ENCODE measurements at regions not wholly inside any gene's neighbourhood (a gene's known extent, or its start where the extent isn't known, plus 50 kb on each side); places are given as distances from the start of the nearest gene placed in this dataset.

- H3K4me1 ChIP-seq (ENCODE audit: control insufficient read depth in 2 of 3, insufficient read depth in 2 of 3, low read depth in 1 of 3, low read length in 3 of 3), result peaks cover 0 to 4% (median 3%) of the 10 kb centered on the region in 3 donors
- FAIRE-seq (no peak), DNase-seq (no peak)
- intact Hi-C loops (cut with DNase I), result no loop called here
- peaks cover 0 to 3% (median 0%) of the 10 kb centered on the region in 3 donors for H3K9me3 ChIP-seq (ENCODE audit: control insufficient read depth in 2 of 3, insufficient read depth in 1 of 3, low read length in 3 of 3)
- H3K27me3 ChIP-seq (ENCODE audit: control insufficient read depth, insufficient read depth, low read length), result no peaks in the 10 kb centered on the region
- H3K4me3 ChIP-seq (ENCODE audit: low read length in 3 of 3), result no peak overlapping the region
- no peak overlapping the region for H3K27ac ChIP-seq (ENCODE audit: low read depth in 2 of 2, low read length in 2 of 2)
- no peak overlapping the region for H3K9ac ChIP-seq (ENCODE audit: low read length in 3 of 3)
- H3K36me3 ChIP-seq (ENCODE audit: control insufficient read depth in 2 of 3, insufficient read depth in 3 of 3, low read length in 3 of 3), result no peaks in the 10 kb centered on the region
- no peak for TF ChIP-seq CTCF (IDR thresholded peaks at IDR 0.05; ENCODE audit: borderline replicate concordance, extremely low read depth, insufficient read depth)
These were observed 180.1 kb downstream of the ST6GAL2 start for GRCh38 chr2:106705877-106706276.

- H3K27ac ChIP-seq (ENCODE audit: low read depth in 2 of 2, low read length in 2 of 2), result no peak overlapping the region
- H3K36me3 ChIP-seq (ENCODE audit: control insufficient read depth in 2 of 3, insufficient read depth in 3 of 3, low read length in 3 of 3), result no peaks in the 10 kb centered on the region
- no peak overlapping the region for H3K4me3 ChIP-seq (ENCODE audit: low read length in 3 of 3)
- DNase-seq (no peak), FAIRE-seq (no peak)
- no peak for TF ChIP-seq CTCF (IDR thresholded peaks at IDR 0.05; ENCODE audit: borderline replicate concordance, extremely low read depth, insufficient read depth)
- no peaks in the 10 kb centered on the region for H3K27me3 ChIP-seq (ENCODE audit: control insufficient read depth, insufficient read depth, low read length)
- intact Hi-C loops (cut with DNase I), result no loop called here
- H3K4me1 ChIP-seq (ENCODE audit: control insufficient read depth in 2 of 3, insufficient read depth in 2 of 3, low read depth in 1 of 3, low read length in 3 of 3), result peaks cover 0 to 4% (median 3%) of the 10 kb centered on the region in 3 donors
- H3K9ac ChIP-seq (ENCODE audit: low read length in 3 of 3), result no peak overlapping the region
- peaks cover 0 to 3% (median 0%) of the 10 kb centered on the region in 3 donors for H3K9me3 ChIP-seq (ENCODE audit: control insufficient read depth in 2 of 3, insufficient read depth in 1 of 3, low read length in 3 of 3)
These were observed 179.7 kb downstream of the ST6GAL2 start for GRCh38 chr2:106706283-106706682.

- no peak for TF ChIP-seq CTCF (IDR thresholded peaks at IDR 0.05; ENCODE audit: borderline replicate concordance, extremely low read depth, insufficient read depth)
- no peak overlapping the region for H3K4me3 ChIP-seq (ENCODE audit: low read length in 3 of 3)
- intact Hi-C loops (cut with DNase I), result no loop called here
- no peak for DNase-seq
- no peaks in the 10 kb centered on the region for H3K4me1 ChIP-seq (ENCODE audit: control insufficient read depth in 2 of 3, insufficient read depth in 2 of 3, low read depth in 1 of 3, low read length in 3 of 3)
- H3K27ac ChIP-seq (ENCODE audit: low read depth in 2 of 2, low read length in 2 of 2), result no peak overlapping the region
- H3K9ac ChIP-seq (ENCODE audit: low read length in 3 of 3), result no peak overlapping the region
- H3K27me3 ChIP-seq (ENCODE audit: control insufficient read depth, insufficient read depth, low read length), result no peaks in the 10 kb centered on the region
- H3K36me3 ChIP-seq (ENCODE audit: control insufficient read depth in 2 of 3, insufficient read depth in 3 of 3, low read length in 3 of 3), result no peaks in the 10 kb centered on the region
- peaks cover 0 to 5% (median 0%) of the 10 kb centered on the region in 3 donors for H3K9me3 ChIP-seq (ENCODE audit: control insufficient read depth in 2 of 3, insufficient read depth in 1 of 3, low read length in 3 of 3)
- no peak for FAIRE-seq
These were observed 177.8 kb downstream of the ST6GAL2 start for GRCh38 chr2:106708209-106708608.

- H3K4me1 ChIP-seq (ENCODE audit: control insufficient read depth in 2 of 3, insufficient read depth in 2 of 3, low read depth in 1 of 3, low read length in 3 of 3), result no peaks in the 10 kb centered on the region
- no peak for TF ChIP-seq CTCF (IDR thresholded peaks at IDR 0.05; ENCODE audit: borderline replicate concordance, extremely low read depth, insufficient read depth)
- H3K27me3 ChIP-seq (ENCODE audit: control insufficient read depth, insufficient read depth, low read length), result no peaks in the 10 kb centered on the region
- no peak for DNase-seq
- H3K9me3 ChIP-seq (ENCODE audit: control insufficient read depth in 2 of 3, insufficient read depth in 1 of 3, low read length in 3 of 3), result peaks cover 0 to 5% (median 0%) of the 10 kb centered on the region in 3 donors
- H3K27ac ChIP-seq (ENCODE audit: low read depth in 2 of 2, low read length in 2 of 2), result no peak overlapping the region
- FAIRE-seq, result no peak
- no peaks in the 10 kb centered on the region for H3K36me3 ChIP-seq (ENCODE audit: control insufficient read depth in 2 of 3, insufficient read depth in 3 of 3, low read length in 3 of 3)
- H3K9ac ChIP-seq (ENCODE audit: low read length in 3 of 3), result no peak overlapping the region
- no peak overlapping the region for H3K4me3 ChIP-seq (ENCODE audit: low read length in 3 of 3)
- intact Hi-C loops (cut with DNase I), result no loop called here
These were observed 176.7 kb downstream of the ST6GAL2 start for GRCh38 chr2:106709229-106709628.
